DOHH2 (cell line): ENCODE measurements at regions not wholly inside any gene's neighbourhood (a gene's known extent, or its start where the extent isn't known, plus 50 kb on each side); places are given as distances from the start of the nearest gene placed in this dataset.

Experiments used
- H3F3A ChIP-seq: fragments of 200-600 bp; sonication (generic), shearing (Covaris generic); 2 replicates; pipeline ENCODE4 v1.6.0; 2016; ENCODE audit warnings: antibody characterized with exemption, mild to moderate bottlenecking; ENCODE audit not compliant: control insufficient read depth, insufficient read depth
- H3K27ac ChIP-seq: fragments of 200-600 bp; sonication (generic); 2 replicates; pipeline ENCODE4 v1.5.1; 2014; ENCODE audit warnings: low read depth, mild to moderate bottlenecking, low read length, moderate library complexity
- H3K27me3 ChIP-seq: fragments of 200-600 bp; sonication (generic); 2 replicates; pipeline ENCODE4 v1.6.1; 2014; ENCODE audit warnings: mild to moderate bottlenecking, low read length, mixed read lengths; ENCODE audit not compliant: control insufficient read depth
- H3K36me3 ChIP-seq: fragments of 200-600 bp; sonication (generic); 2 replicates; pipeline ENCODE4 v1.6.1; 2014; ENCODE audit warnings: mild to moderate bottlenecking, low read length, moderate library complexity, mixed read lengths; ENCODE audit not compliant: control insufficient read depth
- H3K4me1 ChIP-seq: fragments of 200-600 bp; sonication (generic); 2 replicates; pipeline ENCODE4 v1.6.1; 2014; ENCODE audit warnings: mild to moderate bottlenecking, low read length, mixed read lengths; ENCODE audit not compliant: control insufficient read depth
- H3K4me2 ChIP-seq: fragments of 200-600 bp; sonication (generic); 2 replicates; pipeline ENCODE4 v1.6.0; 2014; ENCODE audit warnings: mild to moderate bottlenecking, low read length, moderate library complexity
- H3K4me3 ChIP-seq: fragments of 200-600 bp; sonication (generic); 2 replicates; pipeline ENCODE4 v1.5.1; 2014; ENCODE audit warnings: mild to moderate bottlenecking, low read length, mixed read lengths
- H3K79me2 ChIP-seq: fragments of 200-600 bp; sonication (generic); 2 replicates; pipeline ENCODE4 v1.6.1; 2014; ENCODE audit warnings: mild to moderate bottlenecking, low read length, mixed read lengths; ENCODE audit not compliant: control insufficient read depth
- H3K9me2 ChIP-seq: fragments of 200-600 bp; sonication (generic); replicated peaks from 2 replicates; pipeline ENCODE4 v1.6.1; 2014; ENCODE audit warnings: mild to moderate bottlenecking, low read length, mixed read lengths; ENCODE audit not compliant: control insufficient read depth
- H3K9me3 ChIP-seq: fragments of 200-600 bp; sonication (generic); 2 replicates; pipeline ENCODE4 v1.6.1; 2014; ENCODE audit warnings: antibody characterized with exemption, low read length, mixed read lengths; ENCODE audit not compliant: control insufficient read depth, insufficient read depth
- H4K20me1 ChIP-seq: fragments of 200-600 bp; sonication (generic); 2 replicates; pipeline ENCODE4 v1.6.0; 2014; ENCODE audit warnings: low read depth, mild to moderate bottlenecking, antibody characterized with exemption, low read length, moderate library complexity; ENCODE audit not compliant: control insufficient read depth, insufficient read depth
- EZH2phosphoT487 ChIP-seq: fragments of 200-600 bp; sonication (generic); IDR thresholded peaks from 2 replicates; pipeline ENCODE4 v1.6.1; 2017; ENCODE audit warnings: borderline replicate concordance, mild to moderate bottlenecking, antibody characterized with exemption, low read length, moderate library complexity, mixed read lengths
- TF ChIP-seq, protein P1 (sequence below): fragments of 200-600 bp; sonication (generic); IDR thresholded peaks from one replicate; pipeline ENCODE4 v1.5.1; 2014; ENCODE audit warnings: antibody characterized with exemption, mild to moderate bottlenecking, low read depth, low read length; ENCODE audit not compliant: poor library complexity, severe bottlenecking

DNA sequence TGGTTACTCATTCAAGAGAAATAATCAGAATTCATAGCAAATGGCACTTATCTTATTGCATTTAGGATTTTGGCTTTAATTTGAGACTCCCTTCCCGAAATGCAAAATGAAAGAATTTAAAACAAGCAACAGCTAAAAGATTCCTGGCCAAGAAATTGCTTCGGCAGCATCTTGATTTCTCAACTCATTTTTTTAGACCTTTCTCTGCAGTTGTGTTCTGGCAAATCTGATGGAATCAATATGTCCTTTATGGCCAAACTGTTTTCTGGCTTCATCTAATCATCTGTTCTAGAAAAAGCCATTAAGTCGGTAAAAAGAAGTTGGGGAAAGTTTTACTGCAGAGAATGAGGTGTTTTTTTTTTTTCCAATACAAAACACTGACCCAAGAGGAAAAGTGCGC lies 172.1 kb downstream of the SLC16A9 start:
- H3K27ac ChIP-seq, result no peak overlapping the region
- no peaks in the 10 kb centered on the region for H3K79me2 ChIP-seq
- H3K4me3 ChIP-seq, result no peak overlapping the region
- H3F3A ChIP-seq, result no peaks in the 10 kb centered on the region
- TF ChIP-seq EZH2phosphoT487, result no peak
- TF ChIP-seq, protein P1, sequence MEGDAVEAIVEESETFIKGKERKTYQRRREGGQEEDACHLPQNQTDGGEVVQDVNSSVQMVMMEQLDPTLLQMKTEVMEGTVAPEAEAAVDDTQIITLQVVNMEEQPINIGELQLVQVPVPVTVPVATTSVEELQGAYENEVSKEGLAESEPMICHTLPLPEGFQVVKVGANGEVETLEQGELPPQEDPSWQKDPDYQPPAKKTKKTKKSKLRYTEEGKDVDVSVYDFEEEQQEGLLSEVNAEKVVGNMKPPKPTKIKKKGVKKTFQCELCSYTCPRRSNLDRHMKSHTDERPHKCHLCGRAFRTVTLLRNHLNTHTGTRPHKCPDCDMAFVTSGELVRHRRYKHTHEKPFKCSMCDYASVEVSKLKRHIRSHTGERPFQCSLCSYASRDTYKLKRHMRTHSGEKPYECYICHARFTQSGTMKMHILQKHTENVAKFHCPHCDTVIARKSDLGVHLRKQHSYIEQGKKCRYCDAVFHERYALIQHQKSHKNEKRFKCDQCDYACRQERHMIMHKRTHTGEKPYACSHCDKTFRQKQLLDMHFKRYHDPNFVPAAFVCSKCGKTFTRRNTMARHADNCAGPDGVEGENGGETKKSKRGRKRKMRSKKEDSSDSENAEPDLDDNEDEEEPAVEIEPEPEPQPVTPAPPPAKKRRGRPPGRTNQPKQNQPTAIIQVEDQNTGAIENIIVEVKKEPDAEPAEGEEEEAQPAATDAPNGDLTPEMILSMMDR, result no peak
- H3K4me1 ChIP-seq, result no peaks in the 10 kb centered on the region
- H3K27me3 ChIP-seq, result no peaks in the 10 kb centered on the region
- H3K4me2 ChIP-seq, result no peak overlapping the region
- H3K36me3 ChIP-seq, result no peaks in the 10 kb centered on the region
- H3K9me2 ChIP-seq, result no peaks in the 10 kb centered on the region
- no peaks in the 10 kb centered on the region for H4K20me1 ChIP-seq
- no peaks in the 10 kb centered on the region for H3K9me3 ChIP-seq

DNA sequence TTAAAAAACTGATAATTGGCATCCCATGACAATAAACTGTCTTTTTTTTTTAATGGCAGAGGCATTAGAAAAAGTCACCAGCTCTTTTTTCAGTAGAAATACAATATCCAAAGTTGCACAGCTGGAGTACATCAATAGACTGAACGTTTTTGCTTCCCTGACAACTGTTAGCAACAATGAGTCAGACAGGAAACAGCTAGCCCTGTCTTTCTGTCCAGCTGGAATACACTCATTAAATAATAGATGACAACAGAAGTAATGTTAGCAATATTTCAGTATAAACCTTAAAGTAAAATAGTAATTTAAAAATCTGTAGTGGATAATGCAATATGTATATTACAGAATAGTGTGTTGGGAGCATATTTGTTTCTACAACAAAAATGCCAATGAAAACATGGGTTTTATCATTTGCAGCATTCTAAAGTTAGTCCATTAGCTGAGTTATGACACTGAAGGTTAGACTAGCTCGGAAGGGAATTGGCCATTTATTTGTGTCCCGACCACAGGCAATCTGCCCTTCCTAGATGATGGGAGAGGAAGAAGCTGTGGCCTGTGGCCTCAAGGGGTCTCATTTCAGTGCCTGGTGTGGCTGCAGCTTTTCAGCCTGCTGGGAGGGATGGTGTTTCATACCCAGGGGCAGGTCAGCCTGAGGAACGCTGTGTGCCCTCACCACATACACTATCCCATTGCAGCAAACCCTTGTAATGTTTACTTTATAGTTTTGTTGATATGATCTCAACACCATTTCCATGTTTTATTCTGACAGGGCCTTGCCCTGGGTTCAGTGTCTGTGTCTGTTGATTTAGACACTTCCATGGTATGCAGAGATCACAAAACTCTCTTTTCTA lies 173.3 kb downstream of the SLC16A9 start:
- no peak overlapping the region for H3K4me3 ChIP-seq
- H3F3A ChIP-seq, result no peaks in the 10 kb centered on the region
- no peaks in the 10 kb centered on the region for H3K4me1 ChIP-seq
- no peaks in the 10 kb centered on the region for H3K36me3 ChIP-seq
- no peaks in the 10 kb centered on the region for H3K9me3 ChIP-seq
- H3K9me2 ChIP-seq, result no peaks in the 10 kb centered on the region
- H3K4me2 ChIP-seq, result no peak overlapping the region
- H4K20me1 ChIP-seq, result no peaks in the 10 kb centered on the region
- no peaks in the 10 kb centered on the region for H3K79me2 ChIP-seq
- H3K27me3 ChIP-seq, result no peaks in the 10 kb centered on the region
- no peak overlapping the region for H3K27ac ChIP-seq
- TF ChIP-seq, protein P1, result no peak
- no peak for TF ChIP-seq EZH2phosphoT487

GRCh38 chr10:59524348-59524747 lies 162.0 kb upstream of the FAM13C start:
- Histone ChIP-seq H3K36me3 (no peaks in the 10 kb centered on the region), H3K4me2 (no peak overlapping the region), H3K4me1 (no peaks in the 10 kb centered on the region), H3K27me3 (no peaks in the 10 kb centered on the region; the same call in 1 of the 2 replicates), H4K20me1 (no peaks in the 10 kb centered on the region), H3K79me2 (no peaks in the 10 kb centered on the region), H3K27ac (no peak overlapping the region), H3K9me2 (no peaks in the 10 kb centered on the region), H3K4me3 (no peak overlapping the region), H3F3A (no peaks in the 10 kb centered on the region), H3K9me3 (no peaks in the 10 kb centered on the region)
- no peak for TF ChIP-seq EZH2phosphoT487
- TF ChIP-seq, protein P1, result no peak
